K562 (cell line): ENCODE measurements at regions not wholly inside any gene's neighbourhood (a gene's known extent, or its start where the extent isn't known, plus 50 kb on each side); places are given as distances from the start of the nearest gene placed in this dataset.

Experiments used
- ATAC-seq: fragments of 200-7000 bp; cut with Tn5 transposase; 3 replicates; pipeline ENCODE4 v1.9.1; 2020; ENCODE audit warnings: moderate library complexity
- BruUV-seq: library from RNA; stranded (reverse); fragments of 400-500 nt; replicated peaks from 2 replicates; lab custom pipeline; 2021; lab: Mats Ljungman, UMichigan
- CTCF ChIA-PET: fragments of 300-600 bp; formaldehyde crosslinking; extraction: SDS; loops from one replicate; lab custom pipeline; 2021; ENCODE audit warnings: low intra/inter-chr PET ratio; lab: Yijun Ruan, JAX
- POLR2A ChIA-PET: fragments of 300-600, 350-650 bp; sonication (Branson Sonifier 250); formaldehyde crosslinking; extraction: SDS; loops from one replicate; lab custom pipeline; 2021; ENCODE audit warnings: antibody characterized with exemption, inconsistent platforms; lab: Yijun Ruan, JAX
- DNase-seq, 4 experiments: peaks; one replicate each; pipeline versions ENCODE4 v3.0.0 to v3.0.0-alpha.2; 2011 to 2018; ENCODE audit warnings: low spot score in 3 of 4, mixed read lengths in 3 of 4; ENCODE audit errors: extremely low read depth in 1 of 4
- FAIRE-seq: peaks from 2 replicates; lab custom pipeline; 2011; peaks lifted over from hg19 to GRCh38; lab: Jason Lieb, UNC
- H2AFZ ChIP-seq: 2 replicates; pipeline ENCODE4 v1.6.0; 2011; ENCODE audit warnings: low read depth, low read length, control low read depth, inconsistent platforms
- H3K27ac ChIP-seq: fragments of 200-600 bp; 3 replicates; pipeline ENCODE4 v1.8.0; 2011; ENCODE audit warnings: low read depth, mild to moderate bottlenecking, control low read depth, inconsistent platforms, low read length, moderate library complexity, mixed read lengths; ENCODE audit errors: extremely low read depth
- H3K27me3 ChIP-seq, 2 experiments: fragments of 300-600 bp in 1 of 2; 2 replicates in 1 of 2; 3 replicates in 1 of 2; pipeline versions ENCODE4 v1.6.0 to v1.8.0; 2011; ENCODE audit warnings: inconsistent platforms in 2 of 2, low read length in 2 of 2, mild to moderate bottlenecking in 1 of 2, mixed read lengths in 1 of 2, moderate library complexity in 1 of 2; ENCODE audit not compliant: control insufficient read depth in 2 of 2, insufficient read depth in 2 of 2
- H3K36me3 ChIP-seq: fragments of 300-600 bp; 3 replicates; pipeline ENCODE4 v1.8.0; 2011; ENCODE audit warnings: mild to moderate bottlenecking, low read length, inconsistent platforms; ENCODE audit not compliant: control insufficient read depth, insufficient read depth
- H3K4me1 ChIP-seq, 2 experiments: fragments of 200-600 bp in 1 of 2; replicated peaks in 1 of 2; 2 replicates in 1 of 2; 3 replicates in 1 of 2; pipeline versions ENCODE4 v1.5.1 to v1.8.0; 2011; ENCODE audit warnings: inconsistent platforms in 2 of 2, low read length in 2 of 2, mild to moderate bottlenecking in 1 of 2, mixed read lengths in 1 of 2, moderate library complexity in 1 of 2; ENCODE audit not compliant: control insufficient read depth in 2 of 2, insufficient read depth in 2 of 2
- H3K4me2 ChIP-seq: 2 replicates; pipeline ENCODE4 v1.6.1; 2011; ENCODE audit warnings: low read length, control low read depth, inconsistent platforms, mixed read lengths; ENCODE audit not compliant: insufficient read depth
- H3K4me3 ChIP-seq: fragments of 200-600 bp; sonication (generic), shearing (Covaris generic); 2 replicates; pipeline ENCODE4 v1.5.1; 2016; ENCODE audit warnings: control low read depth, inconsistent platforms
- H3K79me2 ChIP-seq: fragments of 200-600 bp; 3 replicates; pipeline ENCODE4 v1.8.0; 2011; ENCODE audit warnings: low read length, inconsistent platforms; ENCODE audit not compliant: control insufficient read depth, insufficient read depth
- H3K9ac ChIP-seq, 2 experiments: 2 replicates each; pipeline versions ENCODE4 v1.6.0 to v1.6.1; 2011; ENCODE audit warnings: low read depth in 2 of 2, low read length in 2 of 2, control low read depth in 1 of 2, inconsistent platforms in 1 of 2, mild to moderate bottlenecking in 1 of 2, mixed read lengths in 1 of 2; ENCODE audit not compliant: insufficient read depth in 1 of 2
- H3K9me1 ChIP-seq: one replicate; pipeline ENCODE4 v1.6.0; 2011; ENCODE audit warnings: inconsistent platforms, mild to moderate bottlenecking, low read length, moderate library complexity; ENCODE audit not compliant: control insufficient read depth, insufficient read depth
- H3K9me3 ChIP-seq: replicated peaks from 2 replicates; pipeline ENCODE4 v1.5.1; 2011; ENCODE audit warnings: low read depth, low read length, inconsistent platforms; ENCODE audit not compliant: control insufficient read depth, insufficient read depth
- H4K20me1 ChIP-seq: replicated peaks from 2 replicates; pipeline ENCODE4 v1.6.1; 2011; ENCODE audit warnings: low read length, inconsistent platforms, mixed read lengths; ENCODE audit not compliant: control insufficient read depth, insufficient read depth
- MCM5 ChIP-seq: fragments of 450-650 bp; IDR thresholded peaks from 2 replicates; pipeline ENCODE4 v1.6.1; 2016; ENCODE audit warnings: low read depth
- RHOXF2B ChIP-seq: fragments of 250-450 bp; sonication (Bioruptor Pico); conservative IDR thresholded peaks from 2 replicates; pipeline ENCODE4 v1.5.1; 2021
- STAG1 ChIP-seq: sonication (generic); formaldehyde crosslinking; IDR thresholded peaks from 2 replicates; pipeline ENCODE4 v1.5.0; 2020; ENCODE audit warnings: missing genetic modification reagents, borderline replicate concordance
- TAF15 ChIP-seq: fragments of 200-400 bp; formaldehyde crosslinking; IDR thresholded peaks from 2 replicates; pipeline ENCODE4 v1.6.1; 2017; ENCODE audit warnings: mild to moderate bottlenecking, low read depth, low read length, moderate library complexity
- TCF7L2 ChIP-seq: fragments of 150-350 bp; IDR thresholded peaks from 2 replicates; pipeline ENCODE4 v1.6.1; 2016; ENCODE audit warnings: low read depth, mild to moderate bottlenecking, low read length, moderate library complexity
- ZBTB8A ChIP-seq: fragments of 450-650 bp; IDR thresholded peaks from 2 replicates; pipeline ENCODE4 v1.6.1; 2018; ENCODE audit warnings: mild to moderate bottlenecking, moderate library complexity; ENCODE audit not compliant: partially characterized antibody
- ZNF143 ChIP-seq: sonication (generic); formaldehyde crosslinking; IDR thresholded peaks from 2 replicates; pipeline ENCODE4 v1.9.0; 2022; ENCODE audit warnings: mild to moderate bottlenecking, missing genetic modification reagents
- WGBS: fragments of 100-300 bp; shearing (Covaris generic); methylation state at CpG from one replicate; pipeline ENCODE4 v1.1.6; 2016; ENCODE audit warnings: low coverage, mixed read lengths; ENCODE audit not compliant: insufficient coverage; ENCODE audit errors: missing lambda C conversion rate; 5-methylcytosine and 5-hydroxymethylcytosine counted together
- in situ Hi-C: fragments of 300-500 bp; cut with MboI; formaldehyde crosslinking; loops from 4 replicates; pipeline ENCODE4 v1.15.0; 2018; ENCODE audit warnings: inconsistent platforms, mixed read lengths
- intact Hi-C: fragments of 100-400 bp; cut with micrococcal nuclease; formaldehyde crosslinking; loops from 2 replicates; pipeline ENCODE4 v1.14.2; 2022
- TF ChIP-seq, protein P1 (sequence below): fragments of 250-450 bp; sonication (Bioruptor Pico); IDR thresholded peaks from 2 replicates; pipeline ENCODE4 v1.4.0; 2020
- TF ChIP-seq, protein P2 (sequence below): fragments of 250-450 bp; sonication (Bioruptor Pico); IDR thresholded peaks from 2 replicates; pipeline ENCODE4 v1.4.0; 2020; ENCODE audit warnings: mild to moderate bottlenecking, moderate library complexity, borderline replicate concordance
- TF ChIP-seq, protein P3 (sequence below): fragments of 450-650 bp; IDR thresholded peaks from 2 replicates; pipeline ENCODE4 v1.6.1; 2016; ENCODE audit warnings: low read depth
- TF ChIP-seq, protein P4 (sequence below): sonication (generic); formaldehyde crosslinking; IDR thresholded peaks from 2 replicates; pipeline ENCODE4 v1.9.0; 2022; ENCODE audit warnings: mild to moderate bottlenecking, missing genetic modification reagents

DNA sequence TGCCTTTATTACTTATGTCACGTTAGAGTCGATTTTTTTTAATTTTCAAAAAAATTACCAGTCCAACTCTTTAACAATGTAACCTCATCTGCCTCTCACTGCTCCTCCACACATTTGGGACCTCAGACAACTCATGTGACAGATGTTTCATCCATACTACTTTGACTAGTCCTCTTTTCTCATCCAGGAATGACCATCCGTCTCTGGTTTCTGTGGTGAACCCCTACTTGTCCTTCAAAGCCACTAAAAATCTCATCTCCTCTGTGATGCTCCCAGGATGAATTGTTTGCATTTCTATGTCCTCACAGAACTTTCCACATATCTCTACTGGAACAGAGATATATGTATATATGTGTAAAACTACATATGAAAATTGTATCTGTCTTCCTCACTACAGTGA lies 149.8 kb upstream of the ZNF462 start:
- ATAC-seq, result no peak
- no peak overlapping the region for H3K4me3 ChIP-seq
- no peak overlapping the region for H3K9ac ChIP-seq
- no peak overlapping the region for H3K27ac ChIP-seq
- no peaks in the 10 kb centered on the region for H3K27me3 ChIP-seq
- H4K20me1 ChIP-seq, result no peaks in the 10 kb centered on the region
- ChIA-PET CTCF (no interaction called here), POLR2A (no interaction called here)
- in situ Hi-C loops, result no loop called here
- H3K4me1 ChIP-seq, result no peaks in the 10 kb centered on the region
- no peak overlapping the region for H3K4me2 ChIP-seq
- H3K9me1 ChIP-seq, result no peaks in the 10 kb centered on the region
- 0% methylated on average over 3 of the region's 3 CpGs for WGBS
- FAIRE-seq, result no peak
- no peak for DNase-seq
- H2AFZ ChIP-seq, result no peak overlapping the region
- H3K36me3 ChIP-seq, result no peaks in the 10 kb centered on the region
- no peaks in the 10 kb centered on the region for H3K9me3 ChIP-seq
- BruUV-seq, result no TSS peak
- intact Hi-C loops, result no loop called here
- no peaks in the 10 kb centered on the region for H3K79me2 ChIP-seq
- TF ChIP-seq ZBTB8A (no peak), ZNF143 (CRISPR knock-in tag) (no peak), TCF7L2 (no peak), STAG1 (CRISPR knock-in tag) (no peak), RHOXF2B (CRISPR knock-in tag) (no peak), MCM5 (no peak), TAF15 (no peak)
- TF ChIP-seq, protein P1, sequence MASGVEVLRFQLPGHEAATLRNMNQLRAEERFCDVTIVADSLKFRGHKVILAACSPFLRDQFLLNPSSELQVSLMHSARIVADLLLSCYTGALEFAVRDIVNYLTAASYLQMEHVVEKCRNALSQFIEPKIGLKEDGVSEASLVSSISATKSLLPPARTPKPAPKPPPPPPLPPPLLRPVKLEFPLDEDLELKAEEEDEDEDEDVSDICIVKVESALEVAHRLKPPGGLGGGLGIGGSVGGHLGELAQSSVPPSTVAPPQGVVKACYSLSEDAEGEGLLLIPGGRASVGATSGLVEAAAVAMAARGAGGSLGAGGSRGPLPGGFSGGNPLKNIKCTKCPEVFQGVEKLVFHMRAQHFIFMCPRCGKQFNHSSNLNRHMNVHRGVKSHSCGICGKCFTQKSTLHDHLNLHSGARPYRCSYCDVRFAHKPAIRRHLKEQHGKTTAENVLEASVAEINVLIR (CRISPR knock-in tag), result no peak
- TF ChIP-seq, protein P2, sequence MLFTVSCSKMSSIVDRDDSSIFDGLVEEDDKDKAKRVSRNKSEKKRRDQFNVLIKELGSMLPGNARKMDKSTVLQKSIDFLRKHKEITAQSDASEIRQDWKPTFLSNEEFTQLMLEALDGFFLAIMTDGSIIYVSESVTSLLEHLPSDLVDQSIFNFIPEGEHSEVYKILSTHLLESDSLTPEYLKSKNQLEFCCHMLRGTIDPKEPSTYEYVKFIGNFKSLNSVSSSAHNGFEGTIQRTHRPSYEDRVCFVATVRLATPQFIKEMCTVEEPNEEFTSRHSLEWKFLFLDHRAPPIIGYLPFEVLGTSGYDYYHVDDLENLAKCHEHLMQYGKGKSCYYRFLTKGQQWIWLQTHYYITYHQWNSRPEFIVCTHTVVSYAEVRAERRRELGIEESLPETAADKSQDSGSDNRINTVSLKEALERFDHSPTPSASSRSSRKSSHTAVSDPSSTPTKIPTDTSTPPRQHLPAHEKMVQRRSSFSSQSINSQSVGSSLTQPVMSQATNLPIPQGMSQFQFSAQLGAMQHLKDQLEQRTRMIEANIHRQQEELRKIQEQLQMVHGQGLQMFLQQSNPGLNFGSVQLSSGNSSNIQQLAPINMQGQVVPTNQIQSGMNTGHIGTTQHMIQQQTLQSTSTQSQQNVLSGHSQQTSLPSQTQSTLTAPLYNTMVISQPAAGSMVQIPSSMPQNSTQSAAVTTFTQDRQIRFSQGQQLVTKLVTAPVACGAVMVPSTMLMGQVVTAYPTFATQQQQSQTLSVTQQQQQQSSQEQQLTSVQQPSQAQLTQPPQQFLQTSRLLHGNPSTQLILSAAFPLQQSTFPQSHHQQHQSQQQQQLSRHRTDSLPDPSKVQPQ, result no peak
- TF ChIP-seq, protein P3, sequence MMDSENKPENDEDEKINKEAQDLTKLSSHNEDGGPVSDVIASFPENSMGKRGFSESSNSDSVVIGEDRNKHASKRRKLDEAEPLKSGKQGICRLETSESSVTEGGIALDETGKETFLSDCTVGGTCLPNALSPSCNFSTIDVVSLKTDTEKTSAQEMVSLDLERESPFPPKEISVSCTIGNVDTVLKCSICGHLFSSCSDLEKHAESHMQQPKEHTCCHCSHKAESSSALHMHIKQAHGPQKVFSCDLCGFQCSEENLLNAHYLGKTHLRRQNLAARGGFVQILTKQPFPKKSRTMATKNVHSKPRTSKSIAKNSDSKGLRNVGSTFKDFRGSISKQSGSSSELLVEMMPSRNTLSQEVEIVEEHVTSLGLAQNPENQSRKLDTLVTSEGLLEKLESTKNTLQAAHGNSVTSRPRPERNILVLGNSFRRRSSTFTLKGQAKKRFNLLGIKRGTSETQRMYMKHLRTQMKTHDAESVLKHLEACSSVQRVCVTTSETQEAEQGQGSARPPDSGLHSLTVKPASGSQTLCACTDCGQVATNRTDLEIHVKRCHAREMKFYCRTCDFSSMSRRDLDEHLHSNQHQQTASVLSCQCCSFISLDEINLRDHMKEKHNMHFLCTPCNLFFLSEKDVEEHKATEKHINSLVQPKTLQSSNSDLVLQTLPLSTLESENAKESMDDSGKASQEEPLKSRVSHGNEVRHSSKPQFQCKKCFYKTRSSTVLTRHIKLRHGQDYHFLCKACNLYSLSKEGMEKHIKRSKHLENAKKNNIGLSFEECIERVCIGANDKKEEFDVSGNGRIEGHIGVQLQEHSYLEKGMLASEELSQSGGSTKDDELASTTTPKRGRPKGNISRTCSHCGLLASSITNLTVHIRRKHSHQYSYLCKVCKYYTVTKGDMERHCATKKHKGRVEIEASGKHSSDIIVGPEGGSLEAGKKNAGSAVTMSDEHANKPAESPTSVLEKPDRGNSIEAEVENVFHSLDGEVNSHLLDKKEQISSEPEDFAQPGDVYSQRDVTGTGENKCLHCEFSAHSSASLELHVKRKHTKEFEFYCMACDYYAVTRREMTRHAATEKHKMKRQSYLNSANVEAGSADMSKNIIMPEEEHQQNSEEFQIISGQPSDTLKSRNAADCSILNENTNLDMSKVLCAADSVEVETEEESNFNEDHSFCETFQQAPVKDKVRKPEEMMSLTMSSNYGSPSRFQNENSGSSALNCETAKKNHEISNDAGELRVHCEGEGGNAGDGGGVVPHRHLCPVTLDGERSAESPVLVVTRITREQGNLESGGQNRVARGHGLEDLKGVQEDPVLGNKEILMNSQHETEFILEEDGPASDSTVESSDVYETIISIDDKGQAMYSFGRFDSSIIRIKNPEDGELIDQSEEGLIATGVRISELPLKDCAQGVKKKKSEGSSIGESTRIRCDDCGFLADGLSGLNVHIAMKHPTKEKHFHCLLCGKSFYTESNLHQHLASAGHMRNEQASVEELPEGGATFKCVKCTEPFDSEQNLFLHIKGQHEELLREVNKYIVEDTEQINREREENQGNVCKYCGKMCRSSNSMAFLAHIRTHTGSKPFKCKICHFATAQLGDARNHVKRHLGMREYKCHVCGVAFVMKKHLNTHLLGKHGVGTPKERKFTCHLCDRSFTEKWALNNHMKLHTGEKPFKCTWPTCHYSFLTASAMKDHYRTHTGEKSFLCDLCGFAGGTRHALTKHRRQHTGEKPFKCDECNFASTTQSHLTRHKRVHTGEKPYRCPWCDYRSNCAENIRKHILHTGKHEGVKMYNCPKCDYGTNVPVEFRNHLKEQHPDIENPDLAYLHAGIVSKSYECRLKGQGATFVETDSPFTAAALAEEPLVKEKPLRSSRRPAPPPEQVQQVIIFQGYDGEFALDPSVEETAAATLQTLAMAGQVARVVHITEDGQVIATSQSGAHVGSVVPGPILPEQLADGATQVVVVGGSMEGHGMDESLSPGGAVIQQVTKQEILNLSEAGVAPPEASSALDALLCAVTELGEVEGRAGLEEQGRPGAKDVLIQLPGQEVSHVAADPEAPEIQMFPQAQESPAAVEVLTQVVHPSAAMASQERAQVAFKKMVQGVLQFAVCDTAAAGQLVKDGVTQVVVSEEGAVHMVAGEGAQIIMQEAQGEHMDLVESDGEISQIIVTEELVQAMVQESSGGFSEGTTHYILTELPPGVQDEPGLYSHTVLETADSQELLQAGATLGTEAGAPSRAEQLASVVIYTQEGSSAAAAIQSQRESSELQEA, result no peak
- TF ChIP-seq, protein P4, sequence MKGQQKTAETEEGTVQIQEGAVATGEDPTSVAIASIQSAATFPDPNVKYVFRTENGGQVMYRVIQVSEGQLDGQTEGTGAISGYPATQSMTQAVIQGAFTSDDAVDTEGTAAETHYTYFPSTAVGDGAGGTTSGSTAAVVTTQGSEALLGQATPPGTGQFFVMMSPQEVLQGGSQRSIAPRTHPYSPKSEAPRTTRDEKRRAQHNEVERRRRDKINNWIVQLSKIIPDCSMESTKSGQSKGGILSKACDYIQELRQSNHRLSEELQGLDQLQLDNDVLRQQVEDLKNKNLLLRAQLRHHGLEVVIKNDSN (CRISPR knock-in tag), result no peak
